Keratinocyte (primary cell): ENCODE measurements at regions not wholly inside any gene's neighbourhood (a gene's known extent, or its start where the extent isn't known, plus 50 kb on each side); places are given as distances from the start of the nearest gene placed in this dataset.

Experiments
- EZH2 ChIP-seq: IDR thresholded peaks from one replicate; pipeline ENCODE4 v1.6.1; 2012; ENCODE audit warnings: inconsistent platforms, mild to moderate bottlenecking, low read length, moderate library complexity
- TF ChIP-seq, protein P1 (sequence below), 3 experiments: IDR thresholded peaks in 1 of 3; conservative IDR thresholded peaks in 1 of 3; optimal IDR thresholded peaks in 1 of 3; 2 replicates in 2 of 3; 3 replicates in 1 of 3; pipeline versions ENCODE3 to v1.5.1; 2011; ENCODE audit warnings: low read length in 3 of 3, mild to moderate bottlenecking in 3 of 3, moderate library complexity in 2 of 3, control low read depth in 1 of 3, inconsistent platforms in 1 of 3; ENCODE audit not compliant: insufficient read depth in 2 of 3; ENCODE audit errors: extremely low read depth in 1 of 3

DNA sequence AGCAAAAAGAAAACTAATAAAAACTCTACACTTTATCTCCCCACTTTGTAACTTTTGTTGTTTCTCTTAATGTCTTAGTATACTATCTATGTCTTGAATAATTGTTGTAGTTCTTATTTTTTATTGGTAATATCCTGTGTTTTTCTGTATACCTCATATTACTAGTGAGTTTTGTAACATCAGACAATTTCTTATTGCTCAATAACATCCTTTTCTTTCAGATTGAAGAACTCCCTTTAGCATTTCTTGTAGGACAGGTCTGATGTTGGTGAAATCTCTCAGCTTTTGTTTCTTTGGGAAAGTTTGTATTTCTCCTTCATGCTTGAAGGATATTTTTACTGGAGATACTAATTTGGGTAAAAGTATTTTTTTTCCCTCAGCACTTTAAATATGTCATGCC is 79.8 kb upstream of the LRRC8B start:
- TF ChIP-seq, protein P1, sequence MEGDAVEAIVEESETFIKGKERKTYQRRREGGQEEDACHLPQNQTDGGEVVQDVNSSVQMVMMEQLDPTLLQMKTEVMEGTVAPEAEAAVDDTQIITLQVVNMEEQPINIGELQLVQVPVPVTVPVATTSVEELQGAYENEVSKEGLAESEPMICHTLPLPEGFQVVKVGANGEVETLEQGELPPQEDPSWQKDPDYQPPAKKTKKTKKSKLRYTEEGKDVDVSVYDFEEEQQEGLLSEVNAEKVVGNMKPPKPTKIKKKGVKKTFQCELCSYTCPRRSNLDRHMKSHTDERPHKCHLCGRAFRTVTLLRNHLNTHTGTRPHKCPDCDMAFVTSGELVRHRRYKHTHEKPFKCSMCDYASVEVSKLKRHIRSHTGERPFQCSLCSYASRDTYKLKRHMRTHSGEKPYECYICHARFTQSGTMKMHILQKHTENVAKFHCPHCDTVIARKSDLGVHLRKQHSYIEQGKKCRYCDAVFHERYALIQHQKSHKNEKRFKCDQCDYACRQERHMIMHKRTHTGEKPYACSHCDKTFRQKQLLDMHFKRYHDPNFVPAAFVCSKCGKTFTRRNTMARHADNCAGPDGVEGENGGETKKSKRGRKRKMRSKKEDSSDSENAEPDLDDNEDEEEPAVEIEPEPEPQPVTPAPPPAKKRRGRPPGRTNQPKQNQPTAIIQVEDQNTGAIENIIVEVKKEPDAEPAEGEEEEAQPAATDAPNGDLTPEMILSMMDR (optimal IDR thresholded peaks at IDR 0.05 in 1 of 3, IDR thresholded peaks at IDR 0.05 in 1 of 3, conservative IDR thresholded peaks at IDR 0.05 in 1 of 3; ENCODE audit: extremely low read depth in 1 of 3, insufficient read depth in 2 of 3, low read length in 3 of 3) = no peak
- no peak for TF ChIP-seq EZH2
